Spleen (tissue), 7 donors: ENCODE measurements at regions not wholly inside any gene's neighbourhood (a gene's known extent, or its start where the extent isn't known, plus 50 kb on each side); places are given as distances from the start of the nearest gene placed in this dataset.
A peak's percentile ranks its signal among the peaks of the same experiment; 100 is the strongest.

Source experiments
- POLR2A ChIP-seq, 3 donors: fragments of 450-650 bp; IDR thresholded peaks; one replicate each; pipeline ENCODE4 v1.5.1; 2017; ENCODE audit warnings: antibody characterized with exemption in 3 of 3, mild to moderate bottlenecking in 1 of 3
- POLR2AphosphoS5 ChIP-seq, 3 donors: sonication (generic); formaldehyde crosslinking; IDR thresholded peaks; one replicate each; pipeline ENCODE4 v1.5.1; 2017; ENCODE audit warnings: antibody characterized with exemption in 3 of 3
- TF ChIP-seq, protein P1 (sequence below), 11 experiments: fragments of 200-600 bp in 7 of 11; fragments of 450-650 bp in 4 of 11; sonication (generic) in 4 of 11; IDR thresholded peaks in 8 of 11; conservative IDR thresholded peaks in 3 of 11; 1 replicate in 7 of 11; 2 replicates in 4 of 11; pipeline versions ENCODE4 v1.4.0 to v1.8.0; 2016 to 2021; ENCODE audit warnings: antibody characterized with exemption in 11 of 11, inconsistent platforms in 4 of 11, mild to moderate bottlenecking in 1 of 11
- donor health status: DM: no; HTN: no; CAD: no; lungs with moderate emphysema.
- donor health status: DM: no; HTN: no; CAD: no.
- donor health status: DM: no; HTN: no; CAD: no.

DNA sequence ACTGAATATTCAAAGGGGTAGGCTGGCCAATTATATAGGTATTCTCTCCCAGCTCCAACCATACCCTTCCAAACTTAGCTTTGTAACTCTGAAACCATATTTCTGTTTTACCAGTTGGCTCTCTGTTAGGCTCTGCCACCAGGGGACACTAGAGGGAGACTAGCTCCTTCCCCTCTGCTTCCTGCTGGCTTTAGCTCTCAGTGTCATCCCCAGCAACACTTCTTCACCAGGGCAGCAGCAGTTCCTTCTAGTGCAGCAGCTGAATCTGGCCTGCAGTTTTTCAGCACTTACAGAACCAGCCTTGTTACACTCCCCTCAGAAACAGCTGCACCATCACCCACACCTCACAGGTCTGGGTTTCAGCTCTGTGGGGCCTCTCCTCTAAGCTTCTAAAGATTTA, 51.0 kb upstream of the DOCK9 start:
- TF ChIP-seq, protein P1, sequence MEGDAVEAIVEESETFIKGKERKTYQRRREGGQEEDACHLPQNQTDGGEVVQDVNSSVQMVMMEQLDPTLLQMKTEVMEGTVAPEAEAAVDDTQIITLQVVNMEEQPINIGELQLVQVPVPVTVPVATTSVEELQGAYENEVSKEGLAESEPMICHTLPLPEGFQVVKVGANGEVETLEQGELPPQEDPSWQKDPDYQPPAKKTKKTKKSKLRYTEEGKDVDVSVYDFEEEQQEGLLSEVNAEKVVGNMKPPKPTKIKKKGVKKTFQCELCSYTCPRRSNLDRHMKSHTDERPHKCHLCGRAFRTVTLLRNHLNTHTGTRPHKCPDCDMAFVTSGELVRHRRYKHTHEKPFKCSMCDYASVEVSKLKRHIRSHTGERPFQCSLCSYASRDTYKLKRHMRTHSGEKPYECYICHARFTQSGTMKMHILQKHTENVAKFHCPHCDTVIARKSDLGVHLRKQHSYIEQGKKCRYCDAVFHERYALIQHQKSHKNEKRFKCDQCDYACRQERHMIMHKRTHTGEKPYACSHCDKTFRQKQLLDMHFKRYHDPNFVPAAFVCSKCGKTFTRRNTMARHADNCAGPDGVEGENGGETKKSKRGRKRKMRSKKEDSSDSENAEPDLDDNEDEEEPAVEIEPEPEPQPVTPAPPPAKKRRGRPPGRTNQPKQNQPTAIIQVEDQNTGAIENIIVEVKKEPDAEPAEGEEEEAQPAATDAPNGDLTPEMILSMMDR (IDR thresholded peaks at IDR 0.05 in 8 of 11, conservative IDR thresholded peaks at IDR 0.05 in 3 of 11): peak in 7 of 11 experiments; percentile 32 to 47 (median 37)
- TF ChIP-seq POLR2AphosphoS5 (IDR thresholded peaks at IDR 0.05): no peak
- TF ChIP-seq POLR2A (IDR thresholded peaks at IDR 0.05): no peak
